Heart right ventricle (tissue), 16 donors: ENCODE measurements at regions not wholly inside any gene's neighbourhood (a gene's known extent, or its start where the extent isn't known, plus 50 kb on each side); places are given as distances from the start of the nearest gene placed in this dataset.
"Not testable (repeated sequence)": the region's sequence is repeated elsewhere in the genome, so short reads cannot be mapped to it uniquely, and the experiment has no call there.

Source experiments
- ATAC-seq, 8 donors: fragments of 200-7000 bp; cut with Tn5 transposase; one replicate each; pipeline ENCODE4 v1.9.1; 2020; ENCODE audit warnings: mild to moderate bottlenecking in 8 of 8, moderate library complexity in 8 of 8, moderate number of reproducible peaks in 1 of 8
- DNase-seq, 2 donors: peaks; one replicate each; pipeline ENCODE4 v3.0.0-alpha.2; 2020
- H3K27ac ChIP-seq, 10 donors: fragments of 200-600 bp; sonication (generic) in 2 of 10; one replicate each; pipeline versions ENCODE4 v1.5.0 to v1.8.0; 2020 to 2022; ENCODE audit warnings: mild to moderate bottlenecking in 3 of 10
- H3K27me3 ChIP-seq, 7 donors: fragments of 200-600 bp; one replicate each; pipeline ENCODE4 v1.8.0; 2021 to 2022; ENCODE audit warnings: mild to moderate bottlenecking in 2 of 7
- H3K36me3 ChIP-seq, 9 donors: fragments of 200-600 bp; sonication (generic) in 1 of 9; one replicate each; pipeline versions ENCODE4 v1.5.0 to v1.8.0; 2020 to 2022; ENCODE audit warnings: mild to moderate bottlenecking in 2 of 9
- H3K4me1 ChIP-seq, 9 donors: fragments of 200-600 bp; sonication (generic) in 1 of 9; one replicate each; pipeline versions ENCODE4 v1.5.0 to v1.8.0; 2020 to 2022; ENCODE audit warnings: mild to moderate bottlenecking in 4 of 9
- H3K4me3 ChIP-seq, 10 donors: fragments of 200-600 bp; sonication (generic) in 2 of 10; one replicate each; pipeline versions ENCODE4 v1.5.0 to v1.8.0; 2020 to 2022; ENCODE audit warnings: mild to moderate bottlenecking in 7 of 10, moderate library complexity in 2 of 10
- H3K9me3 ChIP-seq, 11 donors: fragments of 200-600 bp in 10 of 11; sonication (generic) in 2 of 11; one replicate each; pipeline versions ENCODE4 v1.5.0 to v1.8.0; 2013 to 2022; ENCODE audit warnings: mild to moderate bottlenecking in 2 of 11, control low read depth in 1 of 11, moderate library complexity in 1 of 11
- CTCF ChIP-seq, 9 donors: fragments of 200-600 bp; sonication (generic) in 2 of 9; IDR thresholded peaks; one replicate each; pipeline versions ENCODE4 v1.5.0 to v1.8.0; 2021 to 2022; ENCODE audit warnings: antibody characterized with exemption in 9 of 9, mild to moderate bottlenecking in 5 of 9, moderate library complexity in 1 of 9
- WGBS, 2 donors: extraction: QIAGEN DNeasy Blood & Tissue Kit; methylation state at CpG; one replicate each; pipeline ENCODE4 v1.1.7; 2013; ENCODE audit warnings: inconsistent platforms in 1 of 2; 5-methylcytosine and 5-hydroxymethylcytosine counted together
- intact Hi-C, 10 donors: fragments of 100-400 bp; cut with DNase I; formaldehyde crosslinking; loops; one replicate each; pipeline versions ENCODE4 v1.11.1 to v1.14.2; 2022
- donor health status: Arrhythmogenic right ventricular cardiomyopathy.
- donor health status: ischemic (EF 13 %, LVEDD 7.1; RV severe dilation, severe dysfunction).
- donor health status: healthy with polysubstance abuse.
- donor health status: DM: no; HTN: yes; CAD: no.
- donor health status: DM: no; HTN: no; CAD: no.
- donor health status: ischemic (EF 25% LVEDD 6.9; RV normal size, moderate dysfunction).
- donor health status: ischemic (EF 25% LVEDD 5.7; RV mildly dilated, moderate dysfunction).
- donor health status: healthy.
- donor health status: DM: yes; HTN: yes; CAD: no.
- donor health status: Ischemic cardiomyopathy.
- donor health status: ischemic (EF 35%, LVEDD 5.7; RV mildly dilated, moderate dysfunction).
- donor health status: nonischemic (EF 11% LVEDD 7.7; RV severe dilation, severe dysfunction).
- donor health status: DM: yes; HTN: yes; CAD: no.
- donor health status: PGD.
- donor health status: ischemic (EF 29% LVEDD 5.4; RV normal size, mild dysfunction).
- donor health status: nonischemic (EF 23%, LVEDD 6.1; RV moderate dilation, normal function).

DNA sequence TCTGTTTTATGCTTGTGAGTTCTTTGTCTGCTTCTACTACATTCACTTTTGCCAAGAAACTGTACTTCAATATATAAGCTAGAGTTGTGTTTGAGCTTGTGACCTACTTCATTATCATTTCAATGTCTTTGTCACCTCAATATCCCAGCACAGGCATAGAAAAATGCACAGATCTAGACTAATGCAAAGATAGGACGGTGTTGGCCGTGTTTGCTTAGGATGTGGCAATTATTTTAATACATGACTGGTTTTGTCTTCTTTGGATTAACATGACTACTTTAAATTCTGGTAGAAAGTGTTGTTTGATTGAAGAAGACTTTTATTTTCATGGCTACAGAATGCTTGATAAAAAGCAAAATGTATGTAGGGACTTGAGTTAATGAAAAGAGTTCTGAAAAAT lies 1075.0 kb upstream of the GJE1 start:
- WGBS, 2 donors: 88 to 99% methylated on average over 2 of the region's 2 CpGs

GRCh38 chr6:141056945-141057625 lies 1075.6 kb upstream of the GJE1 start:
- no peak overlapping the region for H3K27ac ChIP-seq
- no peaks in the 10 kb centered on the region for H3K9me3 ChIP-seq
- no peak for ATAC-seq
- 80 to 87% methylated on average over 2 of the region's 2 CpGs for WGBS, 2 donors
- no peaks in the 10 kb centered on the region for H3K27me3 ChIP-seq
- DNase-seq: no peak
- intact Hi-C loops: no loop called here
- no peaks in the 10 kb centered on the region for H3K36me3 ChIP-seq
- TF ChIP-seq CTCF (IDR thresholded peaks at IDR 0.05): no peak
- no peaks in the 10 kb centered on the region for H3K4me1 ChIP-seq
- H3K4me3 ChIP-seq: no peak overlapping the region

More for the DNA sequence above, 1075.0 kb upstream of the GJE1 start:
- no peak overlapping the region for H3K27ac ChIP-seq
- ATAC-seq (no peak), DNase-seq (no peak)
- H3K4me3 ChIP-seq: no peak overlapping the region
- H3K4me1 ChIP-seq: no peaks in the 10 kb centered on the region
- no peaks in the 10 kb centered on the region for H3K27me3 ChIP-seq
- no peaks in the 10 kb centered on the region for H3K9me3 ChIP-seq
- TF ChIP-seq CTCF (IDR thresholded peaks at IDR 0.05): no peak
- intact Hi-C loops: loop anchor here in 1 of 10 donors (1.0 kb wide), 1 partner anchor 27 kb away; no protein-coding TSS in a partner anchor
- no peaks in the 10 kb centered on the region for H3K36me3 ChIP-seq

- no peak for ATAC-seq
- no peak overlapping the region for H3K4me3 ChIP-seq
Measured at GRCh38 chr6:141050471-141050870, 1082.3 kb upstream of the GJE1 start.

DNA sequence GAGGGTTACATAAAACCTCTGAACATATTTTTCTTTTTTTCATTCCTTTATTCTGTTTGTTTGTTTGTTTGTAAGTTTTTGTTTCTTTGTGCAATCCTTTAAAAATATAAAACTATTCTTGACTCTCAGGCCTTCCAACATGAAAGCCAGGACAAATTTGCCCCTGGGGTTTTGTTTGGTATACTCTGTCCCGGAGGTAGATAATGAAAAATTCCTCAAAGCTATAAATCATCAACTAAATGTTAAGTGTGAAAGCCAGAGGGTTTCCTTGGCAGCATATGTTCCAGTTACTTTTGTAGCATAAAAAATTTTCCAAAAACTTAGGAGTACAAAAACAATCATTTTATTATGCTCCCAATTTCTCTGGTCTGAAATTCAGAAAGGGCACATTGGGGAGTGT lies 1084.3 kb upstream of the GJE1 start:
- Histone ChIP-seq H3K36me3 (no peaks in the 10 kb centered on the region), H3K9me3 (peaks cover 0 to 22% (median 0%) of the 10 kb centered on the region in 11 donors), H3K27me3 (no peaks in the 10 kb centered on the region), H3K4me3 (no peak overlapping the region), H3K4me1 (peaks cover 0 to 11% (median 0%) of the 10 kb centered on the region in 9 donors), H3K27ac (no peak overlapping the region)
- ATAC-seq: no peak
- WGBS, 2 donors: 71 to 77% methylated on average over 1 of the region's 1 CpG
- TF ChIP-seq CTCF (IDR thresholded peaks at IDR 0.05): no peak
- no peak for DNase-seq
- intact Hi-C loops: no loop called here

More at GRCh38 chr6:141050471-141050870, 1082.3 kb upstream of the GJE1 start:
- H3K9me3 ChIP-seq: peaks cover 0 to 22% (median 0%) of the 10 kb centered on the region in 11 donors
- no peaks in the 10 kb centered on the region for H3K36me3 ChIP-seq
- intact Hi-C loops: no loop called here
- H3K27me3 ChIP-seq: no peaks in the 10 kb centered on the region
- H3K27ac ChIP-seq: no peak overlapping the region
- TF ChIP-seq CTCF (IDR thresholded peaks at IDR 0.05): no peak
- peaks cover 0 to 11% (median 0%) of the 10 kb centered on the region in 9 donors for H3K4me1 ChIP-seq
- 26 to 63% methylated on average over 1 of the region's 1 CpG for WGBS, 2 donors
- no peak for DNase-seq

- H3K4me3 ChIP-seq, intact Hi-C loops, H3K27me3 ChIP-seq, ATAC-seq, H3K36me3 ChIP-seq, DNase-seq, H3K27ac ChIP-seq: not testable (repeated sequence)
- H3K9me3 ChIP-seq: peaks cover 0 to 37% (median 4%) of the 10 kb centered on the region in 11 donors
- peaks cover 0 to 11% (median 0%) of the 10 kb centered on the region in 9 donors for H3K4me1 ChIP-seq
Measured at GRCh38 chr6:141046496-141046895, 1086.2 kb upstream of the GJE1 start.
